Suppressor macrophage treated with lipopolysaccharide for 4 hours (primary cell): ENCODE measurements at regions not wholly inside any gene's neighbourhood (a gene's known extent, or its start where the extent isn't known, plus 50 kb on each side); places are given as distances from the start of the nearest gene placed in this dataset.
"Not testable (repeated sequence)": the region's sequence is repeated elsewhere in the genome, so short reads cannot be mapped to it uniquely, and the experiment has no call there.

Source experiments
- DNase-seq: peaks from one replicate; pipeline ENCODE4 v3.0.0-alpha.2; 2020

GRCh38 chr9:108441251-108441650, 414.5 kb downstream of the ACTL7B start:
- DNase-seq: no peak

- DNase-seq: no peak
These were observed 415.8 kb downstream of the ACTL7B start for GRCh38 chr9:108439947-108440346.

- DNase-seq: no peak
These were observed 418.1 kb downstream of the ACTL7B start for GRCh38 chr9:108437656-108438055.

GRCh38 chr9:108436448-108436847, 419.3 kb downstream of the ACTL7B start:
- DNase-seq: no peak

- DNase-seq: no peak
These were observed 421.3 kb downstream of the ACTL7B start for GRCh38 chr9:108434502-108434901.

- no peak for DNase-seq
These were observed 421.8 kb downstream of the ACTL7B start for GRCh38 chr9:108434036-108434435.

- no peak for DNase-seq
These were observed 425.1 kb downstream of the ACTL7B start for GRCh38 chr9:108430655-108431054.

- DNase-seq: no peak
These were observed 428.0 kb downstream of the ACTL7B start for GRCh38 chr9:108427751-108428150.

- not testable (repeated sequence) for DNase-seq
These were observed 429.3 kb downstream of the ACTL7B start for GRCh38 chr9:108426421-108426940.

- DNase-seq: no peak
These were observed 432.4 kb downstream of the ACTL7B start for GRCh38 chr9:108423433-108423832.

- DNase-seq: no peak
These were observed 436.4 kb downstream of the ACTL7B start for GRCh38 chr9:108419379-108419778.

- no peak for DNase-seq
These were observed 438.1 kb downstream of the ACTL7B start for GRCh38 chr9:108417726-108418125.

GRCh38 chr9:108417312-108417711, 438.5 kb downstream of the ACTL7B start:
- DNase-seq: no peak

- DNase-seq: no peak
These were observed 439.5 kb downstream of the ACTL7B start for GRCh38 chr9:108416324-108416723.

- DNase-seq: no peak
These were observed 442.0 kb downstream of the ACTL7B start for GRCh38 chr9:108413809-108414208.

GRCh38 chr9:108412755-108413154, 443.0 kb downstream of the ACTL7B start:
- peak; percentile 19 for DNase-seq

- no peak for DNase-seq
These were observed 444.2 kb downstream of the ACTL7B start for GRCh38 chr9:108411632-108412031.

- no peak for DNase-seq
These were observed 445.6 kb downstream of the ACTL7B start for GRCh38 chr9:108410161-108410560.

- no peak for DNase-seq
These were observed 455.5 kb downstream of the ACTL7B start for GRCh38 chr9:108400297-108400696.

GRCh38 chr9:108399851-108400250, 455.9 kb downstream of the ACTL7B start:
- DNase-seq: no peak

- no peak for DNase-seq
These were observed 458.5 kb downstream of the ACTL7B start for GRCh38 chr9:108397286-108397685.

GRCh38 chr9:108396611-108397010, 459.2 kb downstream of the ACTL7B start:
- DNase-seq: no peak

- DNase-seq: no peak
These were observed 459.6 kb downstream of the ACTL7B start for GRCh38 chr9:108396193-108396592.

GRCh38 chr9:108395421-108395820, 460.4 kb downstream of the ACTL7B start:
- no peak for DNase-seq

GRCh38 chr9:108394726-108395125, 461.1 kb downstream of the ACTL7B start:
- no peak for DNase-seq
